Activated naive CD4-positive, alpha-beta T cell treated with anti-CD3 and anti-CD28 coated beads, Interleukin-2, amount 50 U/mL, for 16 hours (primary cell): ENCODE measurements at regions not wholly inside any gene's neighbourhood (a gene's known extent, or its start where the extent isn't known, plus 50 kb on each side); places are given as distances from the start of the nearest gene placed in this dataset.
A peak's percentile ranks its signal among the peaks of the same experiment; 100 is the strongest.

ENCODE experiments used
- DNase-seq: peaks from one replicate; pipeline ENCODE4 v3.0.0-alpha.2; 2020

DNA sequence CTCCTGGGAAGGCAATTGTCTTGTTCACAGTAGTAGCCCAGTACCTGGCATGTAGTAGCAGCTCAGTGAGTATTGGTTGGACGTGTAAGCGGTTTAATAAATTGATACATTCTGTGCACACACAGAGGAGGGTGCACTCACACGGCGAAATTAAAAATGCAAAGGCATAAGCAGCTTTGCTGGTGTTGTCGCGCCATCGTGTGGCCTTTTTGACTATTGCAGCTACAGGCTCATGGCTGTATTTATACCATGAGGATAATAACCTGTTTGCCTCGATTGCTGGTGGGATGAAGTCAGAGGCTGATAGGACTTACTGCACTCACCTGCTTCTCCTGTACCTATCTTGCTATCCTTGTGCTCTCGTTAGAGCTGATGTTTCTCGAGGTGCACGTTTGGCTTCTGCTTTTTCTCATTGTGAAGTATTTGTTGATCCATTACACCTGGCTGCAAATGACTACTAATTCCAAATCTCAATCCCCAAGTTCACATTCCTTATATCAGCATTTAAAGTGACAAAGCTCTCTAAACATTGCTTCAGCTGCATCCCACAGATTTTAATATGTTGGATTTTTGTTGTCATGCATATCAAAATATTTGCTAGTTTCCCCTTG lies 61.5 kb downstream of the TBXT start:
- DNase-seq: peak; percentile 63

DNA sequence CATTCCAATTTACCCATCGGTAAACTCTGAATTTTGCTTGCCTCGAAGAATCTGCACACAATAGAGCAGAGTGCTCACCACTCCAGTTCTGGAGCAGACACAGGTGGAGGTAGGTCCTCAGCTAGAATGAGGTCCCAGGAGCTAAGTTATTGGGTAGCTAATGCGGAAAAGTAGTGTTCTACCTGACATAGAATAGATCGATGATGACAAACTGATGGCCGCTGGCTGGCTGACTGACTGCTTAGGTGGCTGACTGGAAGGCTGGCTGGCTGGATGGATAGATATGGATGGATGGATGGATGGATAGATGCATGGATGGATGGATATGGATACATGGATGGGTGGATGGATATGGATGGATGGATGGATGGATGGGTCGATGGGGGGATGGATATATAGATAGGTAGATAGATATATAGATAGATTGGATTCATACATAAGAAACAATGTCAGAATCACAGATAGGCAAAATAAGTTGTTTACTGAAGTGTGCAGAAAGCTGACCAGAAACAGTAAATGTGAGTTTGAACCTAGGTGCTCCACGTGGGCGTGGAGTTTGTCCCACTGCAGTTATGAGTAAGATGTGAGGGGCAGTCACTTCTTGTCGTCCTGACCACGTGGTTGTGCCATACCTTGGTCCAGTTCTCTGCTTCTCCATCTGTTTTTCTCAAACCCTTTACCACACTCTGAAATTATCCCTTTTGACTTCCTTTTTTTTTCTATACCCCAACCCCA lies 62.1 kb downstream of the TBXT start:
- no peak for DNase-seq

DNA sequence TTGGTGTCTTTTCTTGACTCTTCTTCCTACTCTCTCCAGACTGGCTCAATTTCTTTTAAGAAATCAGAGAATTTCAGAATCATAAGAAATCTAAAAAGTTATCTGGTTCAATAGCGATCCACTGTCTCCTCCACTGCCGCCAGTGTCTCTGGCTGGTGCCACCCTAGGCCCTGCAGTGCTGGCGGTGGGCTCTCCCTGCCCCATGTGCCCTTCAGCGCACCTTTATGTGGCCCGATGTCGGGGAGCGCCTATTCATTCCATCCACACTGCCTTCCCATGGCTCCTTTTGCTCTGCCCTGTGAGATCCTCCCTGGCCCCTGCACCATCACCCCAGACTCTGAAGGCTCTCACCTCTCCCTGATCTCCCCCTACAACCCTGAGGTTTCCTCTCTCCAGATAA lies 62.8 kb downstream of the TBXT start:
- no peak for DNase-seq

DNA sequence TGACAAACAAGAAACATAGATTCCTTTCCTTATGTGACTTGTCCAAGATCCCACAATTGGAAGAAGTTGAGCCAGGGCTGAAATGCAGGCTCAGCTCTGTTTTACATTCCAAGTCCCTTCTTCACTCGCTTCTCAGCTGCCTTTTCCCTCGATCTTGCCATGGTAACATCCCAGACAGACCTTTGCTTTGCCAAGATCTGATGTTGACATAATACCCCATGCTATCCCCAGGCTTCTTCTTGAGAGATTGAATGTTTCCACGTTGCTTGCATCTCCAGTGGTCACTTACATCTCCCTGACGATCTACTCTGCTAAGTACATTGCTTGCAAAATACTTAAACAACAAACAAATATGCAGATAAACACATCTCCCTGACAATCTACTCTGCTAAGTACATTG lies 63.5 kb downstream of the TBXT start:
- no peak for DNase-seq

DNA sequence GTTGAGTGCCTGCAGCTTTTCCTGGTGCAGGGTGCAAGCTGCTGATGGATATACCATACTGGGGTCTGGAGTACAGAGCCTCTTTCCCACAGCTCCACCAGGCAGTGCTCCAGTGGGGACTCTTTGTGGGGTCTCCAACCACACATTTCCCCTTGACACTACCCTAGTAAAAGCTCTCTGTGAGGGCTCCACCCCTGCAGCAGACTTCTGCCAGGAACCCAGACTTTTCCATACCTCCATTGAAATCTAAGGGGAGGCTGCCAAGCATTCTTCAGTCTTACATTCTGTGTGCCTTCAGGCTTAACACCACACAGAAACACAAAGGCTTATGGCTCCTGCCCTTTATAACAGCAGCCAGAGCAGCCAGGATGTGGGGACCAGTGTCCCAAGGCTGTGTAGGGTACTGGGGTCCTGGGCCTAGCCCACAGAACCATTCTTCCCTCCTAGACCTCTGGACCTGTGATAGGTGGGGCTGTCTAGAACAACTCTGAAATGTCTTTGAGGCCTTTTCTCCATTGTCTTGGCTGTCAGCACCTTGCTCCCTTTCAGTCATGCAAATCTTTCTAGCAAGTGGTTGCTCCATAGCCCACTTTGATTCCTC lies 65.7 kb downstream of the TBXT start:
- no peak for DNase-seq

DNA sequence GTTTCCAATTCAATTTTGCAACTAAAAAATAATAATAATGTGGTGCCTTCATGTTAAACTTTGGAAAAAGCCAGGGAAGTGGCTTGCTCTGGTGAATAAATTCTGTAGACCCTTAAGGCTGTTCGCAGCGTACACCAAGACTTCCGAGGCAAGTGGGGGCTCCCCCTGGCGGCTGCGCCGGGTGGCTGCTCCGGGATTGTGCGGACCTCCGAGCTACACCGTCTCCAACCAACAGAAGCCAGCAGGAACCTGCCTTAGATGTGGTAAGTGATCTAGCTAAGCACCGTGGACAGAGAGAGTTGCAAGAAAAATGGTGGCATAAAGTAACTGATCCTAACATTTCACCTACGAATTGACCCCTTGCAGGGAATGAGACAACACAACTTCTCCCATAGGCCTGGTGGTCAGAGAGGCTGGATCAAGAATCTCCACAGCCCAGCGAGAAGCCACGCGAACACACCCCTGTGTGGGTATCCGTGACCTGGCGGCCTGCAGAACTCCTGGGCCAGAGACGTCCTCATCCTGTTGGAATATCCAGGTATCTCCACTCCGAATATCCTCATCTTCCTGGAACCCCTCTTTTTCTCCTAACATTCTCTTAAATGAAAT lies 69.6 kb downstream of the TBXT start:
- peak; percentile 63 for DNase-seq

DNA sequence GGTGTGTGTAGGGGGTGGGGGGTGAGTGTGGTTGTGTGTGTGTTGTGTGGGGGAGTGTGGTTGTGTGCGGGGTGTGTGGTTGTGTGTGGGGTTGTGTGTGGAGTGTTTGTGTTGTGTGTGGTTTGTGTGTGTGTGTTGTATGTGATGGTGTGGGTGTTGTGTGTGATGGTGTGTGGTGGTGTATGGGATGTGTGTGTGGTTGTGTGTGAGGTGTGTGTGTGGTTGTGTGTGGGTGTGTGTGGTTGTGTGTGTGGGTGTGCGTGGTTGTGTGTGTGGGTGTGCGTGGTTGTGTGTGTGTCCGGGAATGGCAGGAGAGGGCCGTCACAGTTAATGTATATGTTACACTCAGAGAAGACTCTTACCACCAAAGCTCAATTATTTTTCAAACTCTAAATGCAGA lies 79.8 kb downstream of the TBXT start:
- no peak for DNase-seq

DNA sequence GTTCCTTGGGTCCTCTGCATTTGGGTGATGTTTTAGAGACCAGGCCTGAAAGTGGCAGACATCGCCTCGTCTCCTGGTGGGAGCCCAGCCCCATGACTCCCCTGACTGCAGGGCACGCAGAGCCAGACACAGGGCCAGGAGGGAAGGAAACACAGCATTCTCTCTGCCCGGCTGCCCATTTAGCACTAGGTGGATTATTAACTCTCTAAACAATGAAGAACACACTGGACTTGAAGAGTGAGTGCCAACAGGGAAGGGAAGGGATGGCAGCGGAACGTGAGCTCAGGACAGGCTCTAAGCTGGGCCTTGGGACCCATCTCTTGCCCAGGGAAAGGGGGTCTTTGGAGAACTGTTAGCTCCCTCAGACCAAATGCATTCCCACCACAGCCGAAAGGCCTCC lies 80.4 kb downstream of the TBXT start:
- DNase-seq: no peak

DNA sequence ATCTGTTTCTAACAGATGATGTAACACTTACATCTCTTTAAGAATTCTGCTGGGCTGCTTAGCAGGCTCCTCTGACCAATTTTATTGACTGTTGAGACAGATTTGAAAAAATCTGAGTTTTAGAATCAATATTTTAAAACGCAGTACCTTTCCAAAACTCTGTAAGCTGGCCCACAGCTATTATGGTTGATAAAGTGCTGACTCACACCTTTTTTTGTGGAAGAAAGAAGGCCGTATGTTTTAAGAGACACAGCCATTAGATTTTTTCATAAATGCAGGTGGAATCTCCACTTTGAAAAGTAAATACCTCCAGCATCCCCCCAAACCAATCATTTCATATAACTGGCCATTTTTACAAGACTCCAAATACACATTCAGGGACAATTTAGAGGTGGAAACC lies 82.2 kb downstream of the TBXT start:
- DNase-seq: no peak

DNA sequence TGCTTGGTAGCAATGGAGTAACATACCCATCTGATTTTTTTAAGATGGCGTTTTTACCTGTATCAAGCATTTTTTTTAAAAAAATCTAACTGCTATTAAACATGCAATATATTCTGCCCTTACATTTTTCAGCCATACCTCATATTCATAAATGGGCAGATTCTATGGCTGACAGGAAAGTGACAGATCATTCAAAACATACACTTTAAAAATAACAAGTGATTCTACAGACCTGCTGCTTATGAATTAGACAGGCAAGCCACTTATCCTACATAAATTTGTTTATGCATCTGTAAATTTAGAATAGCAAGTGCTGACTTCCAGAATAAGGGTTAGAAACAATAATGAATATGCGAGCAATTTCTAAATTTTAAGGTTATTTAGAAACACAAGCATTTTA lies 82.7 kb downstream of the TBXT start:
- no peak for DNase-seq

DNA sequence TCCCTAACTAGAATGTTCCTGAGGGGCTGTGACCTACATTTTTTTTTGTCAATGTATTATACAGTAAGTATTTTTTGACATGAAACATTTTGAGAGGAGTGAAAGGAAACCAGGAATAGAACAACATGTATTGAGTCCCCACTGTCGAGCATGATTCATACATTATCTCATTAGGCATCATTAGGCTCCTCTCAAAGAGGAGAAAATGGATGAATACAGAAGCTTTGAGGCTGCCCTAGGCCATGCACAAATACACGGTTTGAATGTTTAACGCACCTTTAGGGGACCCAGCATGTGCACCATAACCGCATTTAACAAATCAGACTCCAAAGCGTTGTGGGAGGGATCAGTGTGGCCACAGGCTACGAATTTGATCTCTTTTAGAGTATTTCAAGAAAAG lies 87.8 kb downstream of the TBXT start:
- DNase-seq: no peak

DNA sequence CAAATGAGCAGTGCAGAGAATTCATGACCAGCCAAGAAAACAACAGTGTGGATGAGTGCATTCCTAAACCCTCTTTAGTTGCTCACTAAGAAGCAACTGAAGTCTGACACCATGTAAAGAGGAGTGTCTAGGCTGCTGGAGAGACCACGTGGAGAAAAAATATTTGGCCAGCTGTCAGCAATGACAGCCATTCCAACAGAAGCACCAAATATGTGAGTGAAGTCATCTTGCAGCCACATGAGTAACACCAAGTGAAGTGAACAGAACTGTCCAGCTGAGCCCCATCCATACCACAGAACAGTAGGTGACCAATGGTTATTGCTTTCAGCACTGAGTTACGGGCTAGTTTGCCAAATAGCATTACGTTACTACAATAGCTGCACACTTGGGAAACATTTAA lies 89.4 kb downstream of the TBXT start:
- DNase-seq: no peak

DNA sequence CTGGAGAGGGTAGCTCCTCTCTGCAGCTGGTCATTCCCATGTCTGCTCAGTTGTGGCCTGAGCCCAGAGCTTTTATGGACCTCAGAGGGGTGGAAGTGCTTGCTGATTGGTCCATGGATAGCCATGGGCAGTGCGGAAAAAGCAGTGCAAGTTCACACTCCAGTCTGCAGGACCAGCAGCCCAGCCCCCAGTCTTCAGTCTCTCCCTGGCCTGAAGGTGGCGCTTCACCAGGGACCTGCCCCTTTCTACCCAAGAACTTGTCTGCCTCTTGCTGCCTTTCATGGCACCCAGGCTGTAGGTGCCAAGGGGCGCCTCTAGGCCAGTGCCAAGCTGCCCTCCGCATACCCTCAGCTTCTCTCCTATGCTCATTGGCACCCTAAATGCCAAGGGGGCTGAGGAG lies 91.0 kb downstream of the TBXT start:
- DNase-seq: no peak

DNA sequence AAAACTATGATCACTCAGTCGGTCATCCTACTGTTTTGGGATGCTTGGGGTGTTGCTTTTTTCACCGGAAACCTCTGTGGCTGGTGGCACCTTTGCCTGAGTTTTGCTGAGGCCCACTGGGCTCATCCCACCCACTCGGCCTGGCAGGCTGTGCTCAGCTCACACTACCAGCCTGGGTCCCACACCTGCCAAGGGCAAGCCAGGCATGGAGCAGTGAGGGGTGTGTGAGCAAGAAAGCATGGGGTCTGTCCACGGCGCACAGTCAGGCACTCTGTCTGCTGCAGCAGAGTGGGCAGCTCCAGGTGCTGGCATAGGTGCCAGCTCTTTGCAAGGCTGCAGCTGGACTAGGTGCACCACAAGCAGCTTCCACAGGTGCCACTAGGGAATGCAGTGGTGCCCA lies 91.7 kb downstream of the TBXT start:
- DNase-seq: no peak

DNA sequence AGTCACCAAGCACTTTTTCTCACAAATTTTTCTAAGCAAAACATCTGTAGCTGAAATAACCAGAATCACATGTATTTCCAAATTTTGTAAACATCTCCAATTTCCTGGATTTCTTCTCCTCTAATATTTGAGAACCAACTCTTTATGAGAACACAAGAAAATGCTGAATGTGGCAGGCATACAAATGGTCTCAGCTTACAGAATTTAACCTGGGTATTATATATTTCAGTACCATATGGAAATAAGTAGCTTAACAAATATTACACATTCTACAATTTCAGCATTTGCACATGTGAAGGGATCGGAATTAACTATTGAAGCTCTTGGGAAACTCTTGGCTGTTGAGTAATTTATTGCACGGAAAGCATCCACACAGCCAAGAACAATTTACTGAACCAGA lies 92.5 kb downstream of the TBXT start:
- DNase-seq: no peak

DNA sequence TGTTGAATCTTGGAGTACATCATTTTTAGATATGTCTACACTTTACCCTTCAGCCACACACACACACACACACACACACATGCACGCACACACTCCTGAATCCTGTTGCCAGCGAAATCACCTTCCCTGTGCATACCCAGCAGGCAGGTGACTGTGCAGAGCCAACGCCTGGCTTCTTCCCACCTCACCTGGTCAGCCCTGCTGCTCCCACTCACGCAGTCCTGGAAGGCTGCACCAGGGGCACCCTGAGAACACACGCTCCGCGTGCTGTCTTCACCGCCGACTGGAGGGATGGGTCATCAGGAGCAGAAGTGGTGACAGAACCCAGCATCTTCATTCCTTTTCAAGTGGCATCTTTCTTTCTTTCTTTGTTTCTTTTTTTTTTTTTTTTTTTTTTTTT lies 94.6 kb downstream of the TBXT start:
- no peak for DNase-seq

DNA sequence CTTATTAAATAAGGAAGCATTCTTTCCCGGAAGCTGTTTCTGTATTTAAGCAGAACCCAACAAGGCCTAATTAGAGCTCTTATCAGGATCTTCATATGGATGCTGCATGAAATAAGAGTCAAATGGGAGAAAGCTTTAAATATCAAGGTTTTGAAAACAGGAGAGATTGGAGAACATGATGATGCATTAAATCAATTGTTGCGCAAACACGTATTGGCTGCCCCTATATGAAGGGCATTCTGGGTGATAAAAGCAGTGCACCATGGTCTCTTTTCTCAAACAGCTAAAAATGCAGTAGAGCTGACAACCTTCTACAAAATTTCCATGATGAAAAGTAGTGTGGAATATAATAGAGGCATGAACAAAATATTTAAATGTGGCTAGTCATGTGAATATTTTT lies 98.9 kb downstream of the TBXT start:
- no peak for DNase-seq

DNA sequence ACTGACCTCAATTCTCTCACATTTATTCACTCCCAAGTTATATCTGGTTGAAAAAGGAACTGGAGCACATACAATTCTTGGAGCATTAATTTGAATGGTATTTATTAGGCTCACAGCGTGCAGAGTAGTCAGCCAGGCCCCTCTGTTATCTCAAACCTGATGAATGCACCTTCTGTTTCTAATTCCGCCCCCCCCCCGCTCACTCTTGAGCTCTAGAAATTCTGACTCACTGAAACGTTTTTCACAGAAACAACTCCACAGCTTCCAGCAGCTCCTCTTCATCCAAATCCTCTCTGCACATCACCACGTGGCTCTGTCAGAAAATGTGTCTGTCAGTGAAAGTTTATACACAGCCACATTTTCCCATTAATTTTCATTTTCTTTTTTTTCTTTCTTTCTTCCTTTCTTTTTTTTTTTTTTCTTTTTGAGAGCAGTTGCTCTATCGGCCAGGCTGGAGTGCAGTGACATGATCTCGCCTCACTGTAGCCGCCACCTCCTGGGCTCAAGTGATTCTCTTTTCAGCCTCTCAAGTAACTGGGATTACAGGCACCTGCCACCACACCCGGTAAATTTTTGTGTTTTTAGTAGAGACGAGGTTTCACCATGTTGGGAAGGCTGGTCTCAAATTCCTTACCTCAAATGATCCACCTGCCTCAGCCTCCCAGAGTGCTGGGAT lies 109.4 kb downstream of the TBXT start:
- no peak for DNase-seq

DNA sequence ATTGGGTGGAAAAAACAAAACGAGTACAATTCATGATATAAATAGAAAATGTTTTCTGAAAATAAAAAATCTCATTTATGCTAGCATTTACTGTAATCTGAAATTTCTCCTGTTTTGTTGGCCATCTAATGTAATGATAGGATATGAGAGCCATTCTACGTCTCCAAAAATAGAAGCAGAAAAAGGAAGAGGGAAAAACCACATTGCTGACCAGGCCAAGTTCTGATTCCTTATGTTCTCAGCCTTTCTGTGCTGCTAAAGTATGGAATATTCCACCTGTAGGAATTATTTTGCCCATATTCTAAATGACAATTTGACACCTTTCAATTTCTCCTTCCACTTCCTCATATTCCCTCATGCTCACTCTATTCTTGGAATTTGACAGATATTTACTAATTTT lies 110.2 kb downstream of the TBXT start:
- DNase-seq: no peak

DNA sequence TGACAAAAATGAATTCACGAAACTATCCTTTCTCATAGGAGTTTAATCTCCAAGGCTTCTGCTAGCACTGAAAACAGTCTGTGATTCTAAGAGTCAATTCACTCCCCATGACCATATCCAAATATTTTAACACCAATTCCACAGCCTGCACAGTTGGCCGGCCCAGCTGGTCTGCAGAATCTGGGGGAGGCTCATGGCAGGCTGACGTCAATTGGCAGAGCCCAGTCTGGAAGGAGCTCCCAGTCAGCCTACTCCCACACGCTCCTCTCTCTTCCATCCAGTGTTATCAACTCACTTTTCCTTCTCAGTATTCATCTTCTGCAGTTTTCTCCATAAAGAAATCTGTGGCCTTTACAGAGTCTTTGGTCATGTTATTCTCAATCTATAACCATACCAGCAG lies 111.0 kb downstream of the TBXT start:
- no peak for DNase-seq

DNA sequence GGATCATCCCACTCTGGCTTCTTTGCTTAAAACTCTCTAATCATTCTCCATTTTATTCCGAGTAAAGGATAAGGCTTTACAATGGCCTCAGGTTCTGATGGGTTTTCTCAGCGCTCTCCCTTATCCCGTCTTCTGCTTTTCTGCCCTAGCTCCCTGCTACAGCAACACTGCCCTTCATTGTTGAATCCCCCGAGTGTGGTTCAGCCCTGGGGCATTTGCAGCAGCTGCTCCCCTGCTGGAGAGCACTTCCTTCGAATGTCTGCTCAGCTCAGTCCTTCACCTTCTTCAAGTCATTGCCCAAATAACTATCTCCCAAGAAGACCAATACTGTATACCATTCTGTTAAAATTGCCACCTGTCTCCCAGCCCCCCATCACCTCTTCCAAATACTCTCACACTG lies 111.8 kb downstream of the TBXT start:
- no peak for DNase-seq

DNA sequence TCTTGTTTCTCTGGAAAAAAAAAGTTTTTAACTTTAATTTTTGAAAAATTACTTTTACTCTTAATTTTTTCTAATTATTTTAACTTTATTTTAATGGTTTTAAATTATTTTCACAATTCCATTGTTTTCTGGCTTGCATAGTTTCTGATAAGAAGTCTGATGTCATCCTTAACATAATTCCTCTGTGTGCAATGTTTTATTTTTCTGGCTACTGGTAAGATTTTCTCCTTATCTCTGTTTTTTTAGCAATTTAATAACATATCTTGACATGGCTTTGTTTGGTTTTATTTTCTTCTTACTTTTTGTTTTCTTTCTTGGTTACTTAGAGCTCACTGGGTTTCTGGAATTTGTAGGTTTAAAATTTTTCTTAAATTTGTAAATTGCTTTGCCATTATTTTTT lies 114.8 kb downstream of the TBXT start:
- no peak for DNase-seq

DNA sequence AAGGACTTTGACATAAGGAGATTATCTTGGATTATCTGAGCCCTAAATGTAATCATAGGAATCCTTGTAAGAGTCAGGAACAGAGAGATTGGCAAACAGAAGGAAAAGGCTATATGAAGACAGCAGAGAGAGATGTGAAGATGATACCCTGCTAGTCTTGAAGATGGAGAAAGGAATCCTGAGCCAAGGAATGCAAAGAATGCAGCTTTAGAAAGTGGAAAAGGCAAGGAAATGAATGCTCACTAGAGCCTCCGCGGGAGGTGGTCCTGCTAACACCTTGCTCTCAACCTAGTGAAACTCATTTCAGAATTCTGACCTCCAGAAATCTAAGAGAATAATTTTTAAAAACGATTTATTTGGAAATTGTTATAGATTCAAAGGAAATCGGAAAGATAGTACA lies 117.1 kb downstream of the TBXT start:
- no peak for DNase-seq

DNA sequence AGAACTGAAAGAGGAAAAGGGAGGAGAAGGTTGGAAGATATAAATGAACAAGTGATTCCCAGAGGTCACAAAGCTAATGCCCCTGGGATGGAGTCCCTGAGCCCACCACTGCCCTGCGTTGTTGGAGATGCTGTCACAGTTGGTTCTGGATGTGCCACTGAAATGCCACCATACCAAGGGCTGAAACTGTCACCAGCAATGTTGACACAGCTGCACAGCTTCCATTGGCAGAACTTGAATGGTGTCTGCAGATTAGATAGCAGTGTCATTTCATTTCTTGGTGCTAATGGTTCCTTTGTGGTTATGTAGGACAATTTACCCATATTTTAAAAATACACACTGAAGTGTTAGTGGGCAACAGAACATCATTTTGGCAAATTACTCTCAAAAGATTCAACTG lies 120.7 kb downstream of the TBXT start:
- no peak for DNase-seq
